H1 (cell line): ENCODE measurements at regions not wholly inside any gene's neighbourhood (a gene's known extent, or its start where the extent isn't known, plus 50 kb on each side); places are given as distances from the start of the nearest gene placed in this dataset.

Experiments used
- CTCF ChIA-PET: fragments of 300-600 bp; sonication (Branson Sonifier 250); formaldehyde crosslinking; loops from one replicate; lab custom pipeline; 2021; ENCODE audit not compliant: partially characterized antibody; lab: Charles Lee
- POLR2A ChIA-PET: fragments of 300-600 bp; sonication (Branson Sonifier 250); formaldehyde crosslinking; loops from one replicate; lab custom pipeline; 2021; ENCODE audit warnings: inconsistent platforms; ENCODE audit not compliant: partially characterized antibody; lab: Charles Lee
- DNase-seq, 2 experiments: peaks; one replicate each; pipeline versions ENCODE4 v3.0.0 to v3.0.0-alpha.2; 2010 to 2022; ENCODE audit warnings: low spot score in 2 of 2, low read depth in 1 of 2, mixed read lengths in 1 of 2
- FAIRE-seq: peaks from 2 replicates; lab custom pipeline; 2011; peaks lifted over from hg19 to GRCh38; lab: Jason Lieb, UNC
- H2AFZ ChIP-seq: 2 replicates; pipeline ENCODE4 v1.8.1; 2012; ENCODE audit warnings: low read length, inconsistent platforms
- H2AK5ac ChIP-seq: 2 replicates; pipeline ENCODE4 v1.6.1; 2013; ENCODE audit warnings: low read depth, low read length
- H2BK120ac ChIP-seq: replicated peaks from 2 replicates; pipeline ENCODE3; 2013; ENCODE audit warnings: low read depth, low read length, inconsistent platforms
- H2BK12ac ChIP-seq: 2 replicates; pipeline ENCODE4 v1.6.1; 2013; ENCODE audit warnings: low read depth, low read length
- H2BK15ac ChIP-seq: 2 replicates; pipeline ENCODE4 v1.6.1; 2013; ENCODE audit warnings: low read length
- H2BK20ac ChIP-seq: 2 replicates; pipeline ENCODE4 v1.6.1; 2013; ENCODE audit warnings: low read length
- H2BK5ac ChIP-seq: 2 replicates; pipeline ENCODE4 v1.6.1; 2013; ENCODE audit warnings: low read depth, low read length
- H3K14ac ChIP-seq: 2 replicates; pipeline ENCODE4 v1.6.1; 2013; ENCODE audit warnings: inconsistent platforms; ENCODE audit not compliant: insufficient read length
- H3K18ac ChIP-seq: 2 replicates; pipeline ENCODE4 v1.6.1; 2013; ENCODE audit warnings: low read length; ENCODE audit errors: extremely low read depth
- H3K23ac ChIP-seq: 2 replicates; pipeline ENCODE4 v1.6.1; 2013; ENCODE audit warnings: inconsistent platforms; ENCODE audit not compliant: insufficient read length
- H3K23me2 ChIP-seq: 2 replicates; pipeline ENCODE4 v1.6.1; 2013; ENCODE audit warnings: low read depth, low read length
- H3K27ac ChIP-seq: 2 replicates; pipeline ENCODE4 v1.6.1; 2011; ENCODE audit warnings: low read depth, low read length, inconsistent platforms
- H3K27me3 ChIP-seq, 4 experiments: replicated peaks in 1 of 4; 1 replicate in 1 of 4; 2 replicates in 3 of 4; pipeline versions ENCODE4 v1.6.1 to v1.8.1; 2011 to 2013; ENCODE audit warnings: low read length in 3 of 4, mild to moderate bottlenecking in 3 of 4, inconsistent platforms in 2 of 4, mixed read lengths in 2 of 4, moderate library complexity in 1 of 4; ENCODE audit not compliant: control insufficient read depth in 3 of 4, insufficient read depth in 3 of 4; ENCODE audit errors: extremely low read depth in 1 of 4
- H3K36me3 ChIP-seq, 4 experiments: 2 replicates each; pipeline versions ENCODE4 v1.6.1 to v1.8.1; 2011 to 2013; ENCODE audit warnings: mild to moderate bottlenecking in 4 of 4, low read length in 3 of 4, moderate library complexity in 2 of 4, control low read depth in 1 of 4, inconsistent platforms in 1 of 4; ENCODE audit not compliant: insufficient read depth in 4 of 4, control insufficient read depth in 2 of 4
- H3K4ac ChIP-seq: replicated peaks from 2 replicates; pipeline ENCODE3; 2013; ENCODE audit warnings: low read length, low read depth, mixed read lengths, inconsistent platforms; ENCODE audit not compliant: insufficient read length
- H3K4me1 ChIP-seq, 4 experiments: replicated peaks in 1 of 4; 1 replicate in 1 of 4; 2 replicates in 3 of 4; pipeline versions ENCODE4 v1.6.1 to v1.8.1; 2011 to 2013; ENCODE audit warnings: low read length in 3 of 4, inconsistent platforms in 2 of 4, mixed read lengths in 1 of 4; ENCODE audit not compliant: insufficient read depth in 4 of 4, control insufficient read depth in 3 of 4
- H3K4me2 ChIP-seq, 2 experiments: 2 replicates each; pipeline versions ENCODE4 v1.6.1 to v1.8.1; 2011 to 2013; ENCODE audit warnings: low read depth in 2 of 2, low read length in 2 of 2, control low read depth in 1 of 2, inconsistent platforms in 1 of 2, mild to moderate bottlenecking in 1 of 2; ENCODE audit not compliant: insufficient read depth in 1 of 2
- H3K4me3 ChIP-seq, 4 experiments: fragments of 200-600, 300-600 bp in 1 of 4; sonication (generic), shearing (Covaris generic), sonication (Bioruptor Twin) in 1 of 4; 2 replicates each; pipeline versions ENCODE4 v1.5.1 to v1.8.1; 2011 to 2016; ENCODE audit warnings: low read length in 4 of 4, low read depth in 3 of 4, control low read depth in 2 of 4, inconsistent platforms in 2 of 4, mild to moderate bottlenecking in 2 of 4, mixed read lengths in 1 of 4, moderate library complexity in 1 of 4; ENCODE audit not compliant: insufficient read depth in 2 of 4; ENCODE audit errors: extremely low read depth in 1 of 4
- H3K56ac ChIP-seq: replicated peaks from 2 replicates; pipeline ENCODE3; 2013; ENCODE audit warnings: low read depth, mild to moderate bottlenecking, mixed read lengths, low read length, inconsistent platforms; ENCODE audit not compliant: insufficient read length
- H3K79me1 ChIP-seq: 2 replicates; pipeline ENCODE4 v1.6.1; 2013; ENCODE audit warnings: low read depth, low read length, control low read depth
- H3K79me2 ChIP-seq, 2 experiments: 2 replicates each; pipeline versions ENCODE4 v1.6.1 to v1.8.1; 2012 to 2013; ENCODE audit warnings: low read length in 2 of 2, mild to moderate bottlenecking in 2 of 2, inconsistent platforms in 1 of 2; ENCODE audit not compliant: insufficient read depth in 2 of 2, control insufficient read depth in 1 of 2
- H3K9ac ChIP-seq, 4 experiments: replicated peaks in 1 of 4; 1 replicate in 1 of 4; 2 replicates in 3 of 4; pipeline versions ENCODE4 v1.6.1 to v1.8.1; 2011 to 2013; ENCODE audit warnings: low read depth in 3 of 4, low read length in 3 of 4, control low read depth in 2 of 4, mild to moderate bottlenecking in 2 of 4, moderate library complexity in 2 of 4, inconsistent platforms in 1 of 4; ENCODE audit errors: extremely low read depth in 1 of 4
- H3K9me3 ChIP-seq, 2 experiments: 2 replicates each; pipeline versions ENCODE4 v1.6.1 to v1.8.1; 2012 to 2013; ENCODE audit warnings: mild to moderate bottlenecking in 2 of 2, moderate library complexity in 2 of 2, control low read depth in 1 of 2, inconsistent platforms in 1 of 2, low read depth in 1 of 2, low read length in 1 of 2, mixed read lengths in 1 of 2; ENCODE audit not compliant: insufficient read depth in 2 of 2
- H4K20me1 ChIP-seq, 2 experiments: replicated peaks in 1 of 2; 2 replicates each; pipeline versions ENCODE3 to v1.8.1; 2011 to 2013; ENCODE audit warnings: inconsistent platforms in 2 of 2, low read length in 2 of 2, mild to moderate bottlenecking in 1 of 2; ENCODE audit not compliant: insufficient read depth in 2 of 2, control insufficient read depth in 1 of 2
- H4K5ac ChIP-seq: 2 replicates; pipeline ENCODE4 v1.6.1; 2013; ENCODE audit warnings: low read length, low read depth, mixed read lengths, inconsistent platforms; ENCODE audit not compliant: insufficient read length
- H4K8ac ChIP-seq: 2 replicates; pipeline ENCODE4 v1.8.0; 2013; ENCODE audit warnings: mild to moderate bottlenecking, moderate library complexity, low read length, inconsistent platforms; ENCODE audit not compliant: insufficient read depth; ENCODE audit errors: extremely low read depth
- H4K91ac ChIP-seq: replicated peaks from 2 replicates; pipeline ENCODE3; 2013; ENCODE audit warnings: low read length, mixed read lengths, inconsistent platforms; ENCODE audit not compliant: insufficient read length
- CBX5 ChIP-seq: fragments of 300-800, 300-1000 bp; sonication (generic); IDR thresholded peaks from 2 replicates; pipeline ENCODE4 v1.7.1; 2016; ENCODE audit warnings: antibody characterized with exemption, low read length, low read depth
- JUND ChIP-seq: IDR thresholded peaks from 2 replicates; pipeline ENCODE4 v1.6.1; 2011; ENCODE audit warnings: mild to moderate bottlenecking, improper control_type of control experiment, low read length
- KDM5A ChIP-seq: fragments of 200-600 bp; IDR thresholded peaks from 2 replicates; pipeline ENCODE4 v1.7.1; 2012; ENCODE audit warnings: mild to moderate bottlenecking, low read length, inconsistent platforms, mixed read lengths
- SAP30 ChIP-seq: fragments of 300-600 bp; sonication (generic); IDR thresholded peaks from 2 replicates; pipeline ENCODE4 v1.7.1; 2012; ENCODE audit warnings: low read length, moderate library complexity, mild to moderate bottlenecking, inconsistent platforms; ENCODE audit not compliant: insufficient read depth, insufficient replicate concordance
- SP4 ChIP-seq: IDR thresholded peaks from 2 replicates; pipeline ENCODE4 v1.6.1; 2012; ENCODE audit warnings: low read length, inconsistent platforms
- TAF1 ChIP-seq: IDR thresholded peaks from 2 replicates; pipeline ENCODE4 v1.6.1; 2011; ENCODE audit warnings: mild to moderate bottlenecking, low read depth, low read length
- WGBS, 2 experiments: shearing (Covaris generic) in 1 of 2; methylation state at CpG; one replicate each; pipeline versions ENCODE4 v1.1.6 to v1.1.7; 2013 to 2015; ENCODE audit warnings: low lambda C conversion rate in 2 of 2, mixed read lengths in 2 of 2, inconsistent platforms in 1 of 2, low coverage in 1 of 2, missing lambda C conversion rate in 1 of 2; ENCODE audit not compliant: insufficient replicate concordance in 2 of 2, insufficient coverage in 1 of 2, insufficient read length in 1 of 2; ENCODE audit errors: extremely low coverage in 1 of 2, missing lambda C conversion rate in 1 of 2; 5-methylcytosine and 5-hydroxymethylcytosine counted together
- TF ChIP-seq, protein P1 (sequence below): IDR thresholded peaks from 2 replicates; pipeline ENCODE4 v1.6.1; 2012; ENCODE audit warnings: inconsistent platforms

DNA sequence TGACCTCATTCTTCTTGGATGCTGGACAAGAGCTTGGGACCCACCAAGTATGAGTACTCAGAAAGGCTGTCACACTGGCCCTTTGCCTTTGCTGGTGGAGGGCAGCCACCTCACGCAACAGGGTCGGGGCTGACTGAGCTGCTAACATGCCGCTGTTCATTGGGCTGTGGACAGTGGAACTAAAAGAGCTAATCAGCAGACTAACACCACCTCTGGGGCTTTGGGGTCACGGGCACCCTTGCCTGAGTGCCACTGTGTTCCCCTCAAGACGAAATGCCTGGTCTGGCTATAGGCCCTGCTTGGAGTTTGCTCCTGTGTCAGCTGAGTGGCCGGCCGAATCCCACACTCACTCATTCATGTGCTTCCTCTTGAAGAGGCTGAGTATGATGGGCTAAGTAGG is 559.6 kb downstream of the SPRY1 start:
- no peak for DNase-seq
- Histone ChIP-seq H3K14ac (no peak overlapping the region), H3K4ac (no peak overlapping the region), H2BK15ac (no peak overlapping the region), H3K4me2 (no peak overlapping the region), H4K8ac (0 out of 2 replicates have a peak overlapping the region, but pooled peaks have one; percentile 41), H3K23me2 (no peaks in the 10 kb centered on the region), H3K9ac (no peak overlapping the region), H3K79me1 (no peaks in the 10 kb centered on the region), H2BK120ac (peak overlapping the region; percentile 64), H4K20me1 (no peaks in the 10 kb centered on the region), H2BK20ac (no peak overlapping the region; the same call in 1 of the 2 replicates), H4K91ac (peak overlapping the region; percentile 54), H4K5ac (no peak overlapping the region)
- POLR2A ChIA-PET = no interaction called here
- no peak for TF ChIP-seq SP4
- TF ChIP-seq CBX5 = no peak
- no peak for TF ChIP-seq TAF1
- TF ChIP-seq, protein P1, sequence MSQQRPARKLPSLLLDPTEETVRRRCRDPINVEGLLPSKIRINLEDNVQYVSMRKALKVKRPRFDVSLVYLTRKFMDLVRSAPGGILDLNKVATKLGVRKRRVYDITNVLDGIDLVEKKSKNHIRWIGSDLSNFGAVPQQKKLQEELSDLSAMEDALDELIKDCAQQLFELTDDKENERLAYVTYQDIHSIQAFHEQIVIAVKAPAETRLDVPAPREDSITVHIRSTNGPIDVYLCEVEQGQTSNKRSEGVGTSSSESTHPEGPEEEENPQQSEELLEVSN = no peak
- no peak for TF ChIP-seq KDM5A
- no peak for TF ChIP-seq SAP30
- no peak for TF ChIP-seq JUND
- TF ChIP-seq, all 59 proteins: peak for 0
- H3K27me3 ChIP-seq = no peaks in the 10 kb centered on the region
- H3K36me3 ChIP-seq = peaks cover 0 to 3% (median 0%) of the 10 kb centered on the region in 4 experiments; a peak in 2 of 8 replicates
- no peak overlapping the region for H2AFZ ChIP-seq
- CTCF ChIA-PET = interaction anchor here (0.8 kb wide), 1 partner anchor 18 kb away, joined by 3 read pairs; no protein-coding TSS in a partner anchor
- H3K4me3 ChIP-seq = no peak overlapping the region
- no peak overlapping the region for H3K18ac ChIP-seq
- H3K4me1 ChIP-seq = peaks cover 0 to 7% (median 3%) of the 10 kb centered on the region in 4 experiments; a peak in 3 of 7 replicates
- 74% methylated on average over 7 of the region's 7 CpGs; no CpG with 5 or more reads in 1 of the 2 experiments for WGBS, 2 experiments
- H2BK5ac ChIP-seq = no peak overlapping the region
- FAIRE-seq = no peak
- no peaks in the 10 kb centered on the region; a peak in 1 of 4 replicates for H3K9me3 ChIP-seq
- H3K27ac ChIP-seq = no peak overlapping the region
- H2AK5ac ChIP-seq = 0 out of 2 replicates have a peak overlapping the region, but pooled peaks have one; percentile 39
- peak overlapping the region; percentile 65; the same call in 1 of the 2 replicates for H2BK12ac ChIP-seq
- H3K23ac ChIP-seq = no peak overlapping the region
- H3K79me2 ChIP-seq = no peaks in the 10 kb centered on the region
- H3K56ac ChIP-seq = no peak overlapping the region
